Activated T-cell treated with anti-CD3 and anti-CD28 coated beads for 1 hour (primary cell): ENCODE measurements at regions not wholly inside any gene's neighbourhood (a gene's known extent, or its start where the extent isn't known, plus 50 kb on each side); places are given as distances from the start of the nearest gene placed in this dataset.

Experiments used
- DNase-seq: peaks from one replicate; pipeline ENCODE4 v3.0.0-alpha.2; 2020; ENCODE audit warnings: low read depth

DNA sequence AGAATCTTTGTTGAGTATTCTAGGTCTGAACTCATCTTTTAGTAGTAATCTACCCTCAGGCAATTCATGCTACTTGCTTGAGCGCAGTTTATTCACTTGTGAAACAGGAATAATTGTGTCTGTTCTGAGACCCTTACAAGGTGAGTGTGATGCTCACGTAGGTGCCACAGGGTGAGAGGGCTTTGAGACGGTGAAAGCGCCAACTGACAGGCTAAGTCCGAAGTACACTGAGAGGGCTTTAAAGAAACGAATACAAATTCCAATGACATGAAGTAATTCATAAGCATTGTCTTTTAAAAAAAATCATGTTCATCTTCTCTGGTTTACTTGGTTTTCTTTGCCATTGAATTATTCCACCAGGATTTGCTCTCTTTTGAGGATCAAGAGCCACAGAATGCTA lies 393.7 kb upstream of the RGMA start:
- no peak for DNase-seq

DNA sequence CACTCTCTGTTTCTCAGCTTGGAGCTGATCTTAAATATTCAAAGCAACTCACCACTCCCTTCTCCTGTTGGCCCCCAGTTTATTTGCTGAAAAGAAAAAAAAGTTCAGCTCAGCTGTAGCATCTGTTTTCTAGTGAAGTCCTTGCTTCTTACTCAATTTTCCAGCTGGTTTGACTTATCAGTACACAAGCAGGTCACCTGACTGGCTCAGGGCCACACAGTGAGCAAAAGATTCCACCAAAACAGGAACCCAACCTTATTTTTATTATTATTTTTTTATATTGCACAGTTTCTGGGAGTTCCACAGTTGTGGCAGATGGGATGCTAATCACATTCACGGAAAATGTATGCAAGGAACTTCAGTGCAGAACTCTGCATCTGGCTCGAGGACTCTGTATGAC lies 390.7 kb upstream of the RGMA start:
- DNase-seq, result no peak

DNA sequence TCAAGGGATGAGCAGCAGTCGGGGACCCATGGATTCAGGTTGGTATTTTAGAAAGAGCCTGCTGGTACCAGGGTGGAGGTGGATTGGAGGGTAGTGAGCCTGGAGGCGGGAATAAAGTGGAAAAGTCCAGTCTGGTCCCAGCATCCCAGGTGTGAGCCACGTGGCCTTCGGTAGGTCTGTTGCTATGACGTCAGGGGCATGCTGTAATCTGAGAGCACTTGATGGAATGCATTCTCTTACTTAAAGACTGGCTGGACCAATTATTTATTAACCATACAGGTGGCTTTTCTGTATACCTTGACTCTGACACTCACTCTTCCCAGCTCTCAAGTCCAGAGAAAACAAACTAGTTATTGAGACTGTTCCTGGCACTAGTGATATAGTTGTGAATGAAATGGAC lies 389.9 kb upstream of the RGMA start:
- DNase-seq, result no peak

DNA sequence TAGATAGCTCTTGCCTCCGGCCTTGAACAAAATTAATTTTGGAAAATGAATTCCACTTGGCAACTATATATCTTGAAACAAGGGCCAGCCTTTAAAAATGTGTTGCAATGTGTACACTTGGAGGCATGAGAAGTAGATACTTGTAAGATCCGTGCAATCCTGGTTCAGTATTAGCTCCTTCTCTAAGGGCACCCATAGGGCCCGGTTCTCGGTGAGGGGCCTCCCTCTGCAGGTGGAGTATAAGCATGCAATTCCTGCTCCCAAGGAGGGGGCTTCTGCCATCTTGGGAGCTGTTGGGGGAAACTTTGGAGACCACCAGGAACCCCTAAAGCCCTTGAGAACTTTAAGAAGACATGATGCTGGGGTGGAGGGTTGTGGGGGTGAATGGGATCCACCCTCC lies 388.7 kb upstream of the RGMA start:
- no peak for DNase-seq

DNA sequence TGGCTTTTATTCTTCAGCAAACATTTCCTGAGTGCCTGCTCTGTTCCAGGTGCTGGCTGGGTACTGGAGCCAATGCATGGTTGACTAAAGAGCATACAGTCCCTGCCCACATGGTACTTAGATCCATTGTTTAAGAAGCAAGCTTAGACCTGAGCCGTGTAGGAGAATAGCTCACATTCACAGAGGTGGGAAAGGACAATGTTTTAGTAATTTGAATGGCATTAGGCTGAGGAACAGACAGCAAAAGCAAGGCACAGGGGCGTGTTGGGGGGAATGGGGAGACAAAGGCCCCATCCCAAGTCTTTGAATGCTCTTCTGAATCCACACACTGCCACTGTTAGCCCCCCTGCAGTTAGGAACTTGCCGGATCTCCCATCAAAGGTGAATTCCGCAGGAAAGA lies 388.2 kb upstream of the RGMA start:
- no peak for DNase-seq

DNA sequence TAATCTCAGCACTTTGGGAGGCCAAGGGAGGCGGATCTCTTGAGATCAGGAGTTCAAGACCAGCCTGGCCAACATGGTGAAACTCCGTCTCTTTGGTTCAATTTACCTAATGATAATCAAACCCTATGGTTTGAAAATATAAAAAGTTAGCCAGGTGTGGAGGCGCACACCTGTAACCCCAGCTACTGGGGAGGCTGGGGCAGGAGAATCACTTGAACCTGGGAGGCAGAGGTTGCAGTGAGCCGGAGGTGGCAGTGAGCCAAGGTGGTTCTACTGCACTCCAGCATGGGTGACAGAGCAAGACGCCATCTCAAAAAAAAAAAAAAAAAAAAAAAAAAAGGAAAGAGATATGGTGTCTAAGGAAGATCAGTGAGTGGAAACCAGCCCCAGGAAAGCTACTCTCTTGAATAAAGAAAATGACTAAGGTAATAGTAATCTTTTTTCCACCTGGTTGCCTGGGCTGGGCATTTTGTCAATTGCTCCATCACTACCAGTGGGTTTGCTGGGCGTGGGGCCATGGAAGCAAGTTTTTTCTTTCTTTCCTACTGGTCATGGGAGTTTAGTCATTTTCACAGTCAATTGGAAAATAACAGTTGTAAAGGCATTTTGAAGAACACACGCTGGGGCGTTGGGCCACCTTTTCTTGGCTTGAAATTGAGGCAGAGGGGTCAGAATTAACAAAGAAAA lies 387.6 kb upstream of the RGMA start:
- no peak for DNase-seq

DNA sequence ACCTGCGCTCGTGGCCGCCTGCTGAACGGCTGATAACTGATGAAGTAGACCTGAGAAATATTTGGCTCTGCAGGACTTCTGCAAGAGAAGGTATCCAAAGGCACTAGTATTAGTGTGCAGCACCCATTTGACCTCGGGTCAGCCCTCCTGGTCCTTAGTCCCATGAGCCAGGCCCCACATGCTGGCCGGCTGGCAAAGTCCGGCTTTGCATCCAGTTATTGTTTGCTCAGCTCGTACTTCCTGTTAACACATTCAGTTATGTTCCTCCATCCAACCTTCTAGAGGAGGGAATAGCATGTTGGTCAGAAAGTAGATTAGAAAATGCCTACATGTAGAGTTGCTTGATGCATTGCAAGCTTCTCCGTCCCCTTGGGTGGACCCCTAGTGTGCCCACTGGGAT lies 385.7 kb upstream of the RGMA start:
- no peak for DNase-seq

DNA sequence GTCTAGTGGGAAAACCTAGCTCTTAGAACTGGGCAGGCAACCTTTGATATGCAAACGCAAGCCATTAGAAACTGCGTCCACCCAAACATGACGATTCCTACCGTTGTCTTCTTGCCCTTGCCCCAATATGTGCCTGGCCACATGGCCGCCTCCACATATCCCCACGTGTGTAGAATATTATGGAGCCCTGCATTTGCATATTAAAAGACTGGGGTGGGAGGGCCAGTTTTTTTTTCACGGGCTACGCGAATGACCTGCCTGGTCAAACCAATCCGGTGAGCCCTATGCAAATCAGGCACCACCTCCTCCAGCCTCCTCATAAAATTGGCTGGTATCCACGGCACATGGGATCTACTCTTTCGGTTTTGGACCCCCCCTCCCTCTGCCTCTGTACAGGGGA lies 381.0 kb upstream of the RGMA start:
- DNase-seq, result no peak

DNA sequence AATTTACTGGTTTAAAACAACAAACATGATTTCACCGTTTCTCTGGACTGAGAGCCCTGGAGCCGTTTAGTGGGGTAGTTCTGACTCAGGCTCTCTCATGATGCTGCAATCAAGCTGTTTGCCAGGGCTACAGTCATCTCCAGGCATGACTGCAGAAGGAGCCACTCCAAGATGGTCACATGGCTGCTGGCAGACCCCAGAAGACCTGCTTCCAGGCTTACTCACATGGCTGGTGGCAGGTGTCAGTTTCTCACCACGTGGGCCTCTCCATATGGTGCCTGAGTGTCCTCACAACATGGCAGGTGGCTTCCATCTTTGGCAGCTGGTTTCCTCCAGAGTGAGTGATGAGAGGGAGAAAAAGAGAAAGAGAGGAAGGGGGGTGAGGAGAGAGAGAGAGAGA lies 378.3 kb upstream of the RGMA start:
- no peak for DNase-seq

DNA sequence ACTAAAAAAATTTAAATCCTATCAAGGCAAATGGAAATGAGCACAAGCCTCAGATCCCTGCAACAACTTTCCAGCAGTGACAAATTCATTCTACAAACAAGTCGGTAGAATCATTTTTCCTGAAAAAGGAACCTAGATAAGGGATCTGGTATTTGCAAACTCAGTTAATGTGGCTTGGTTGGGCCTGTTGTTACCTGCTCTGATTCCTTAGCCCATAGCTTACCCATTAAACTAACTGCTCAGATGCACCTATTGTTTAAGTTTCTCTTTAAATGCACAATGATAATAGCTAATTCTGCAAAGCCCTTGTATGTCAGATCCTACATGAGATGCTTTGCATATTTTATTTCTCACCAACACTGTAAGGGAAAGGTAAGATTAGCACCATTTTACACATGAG lies 377.4 kb upstream of the RGMA start:
- DNase-seq, result no peak

DNA sequence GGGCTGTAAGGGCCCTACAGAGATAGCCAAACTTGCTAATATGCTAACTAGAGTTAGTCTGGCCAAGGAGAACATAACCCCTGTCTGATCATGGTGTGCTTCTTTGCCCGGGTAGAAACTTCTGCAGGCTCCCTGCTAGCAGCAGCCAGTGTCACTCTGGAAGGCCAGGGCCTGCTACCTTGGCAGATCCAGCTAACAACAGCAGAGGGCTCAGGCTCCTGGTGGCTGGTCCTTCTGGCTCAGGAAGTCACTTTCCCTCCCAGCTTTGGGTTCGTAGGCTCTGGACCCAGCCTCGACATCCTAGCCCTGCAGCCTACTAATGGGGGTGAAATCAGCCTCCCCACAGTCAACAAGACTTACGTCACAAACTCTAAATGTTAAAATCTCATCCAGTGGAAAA lies 373.7 kb upstream of the RGMA start:
- no peak for DNase-seq

DNA sequence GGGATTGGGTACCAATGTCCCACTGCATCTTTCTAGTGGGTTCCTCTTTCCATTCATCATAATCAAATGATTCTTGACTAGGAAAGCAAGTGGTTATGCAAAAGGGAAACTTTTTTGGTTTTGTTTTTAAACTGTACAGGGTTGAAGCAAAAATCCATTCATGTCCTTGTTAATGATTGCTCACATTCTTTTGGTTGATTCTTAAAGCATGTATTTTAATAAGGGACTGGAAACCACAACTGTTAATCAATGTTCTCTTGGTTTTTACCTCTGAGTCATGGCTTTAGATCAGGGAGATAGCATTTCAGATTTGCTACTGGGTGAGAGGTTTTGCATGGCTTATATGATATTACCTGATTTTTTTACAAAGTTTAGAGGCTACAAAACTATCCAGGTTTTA lies 371.7 kb upstream of the RGMA start:
- DNase-seq, result no peak

DNA sequence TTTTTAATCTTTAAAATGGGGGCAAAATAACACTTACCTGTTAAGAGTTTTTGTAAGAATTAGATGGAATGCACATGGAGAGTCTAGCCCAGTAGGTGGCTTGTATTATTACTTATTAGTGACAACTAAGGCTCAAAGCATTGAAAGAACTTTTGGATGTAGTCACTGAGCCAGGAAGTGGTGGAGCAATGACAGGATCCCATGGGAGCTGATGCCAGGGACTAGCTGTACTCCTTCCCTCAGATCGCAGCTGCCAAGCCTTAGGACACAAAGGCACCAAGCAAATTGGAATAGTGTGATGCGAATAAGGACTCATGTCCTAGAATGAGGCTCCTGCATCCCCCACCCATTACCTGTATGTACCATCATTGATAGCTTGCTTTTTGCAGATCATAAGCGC lies 370.4 kb upstream of the RGMA start:
- DNase-seq, result no peak

DNA sequence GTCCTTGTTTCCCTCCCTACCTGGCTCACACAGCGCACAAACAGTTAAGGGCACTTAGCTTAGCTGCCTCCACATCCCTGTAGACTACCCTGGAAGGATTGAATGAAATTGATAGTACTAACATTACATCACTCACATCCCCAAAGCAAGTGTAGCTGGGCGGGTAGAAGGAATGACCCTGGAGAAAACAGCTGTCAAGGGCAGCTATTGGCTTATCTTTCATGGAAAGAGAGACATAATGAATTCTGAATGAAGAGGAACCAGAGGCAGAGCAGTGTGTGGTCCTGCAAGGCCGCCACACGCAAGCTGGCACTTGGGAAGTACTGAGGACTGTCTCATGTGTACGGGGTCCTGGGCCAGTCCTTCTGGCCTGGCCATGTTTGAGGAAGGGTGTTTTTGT lies 369.6 kb upstream of the RGMA start:
- no peak for DNase-seq

DNA sequence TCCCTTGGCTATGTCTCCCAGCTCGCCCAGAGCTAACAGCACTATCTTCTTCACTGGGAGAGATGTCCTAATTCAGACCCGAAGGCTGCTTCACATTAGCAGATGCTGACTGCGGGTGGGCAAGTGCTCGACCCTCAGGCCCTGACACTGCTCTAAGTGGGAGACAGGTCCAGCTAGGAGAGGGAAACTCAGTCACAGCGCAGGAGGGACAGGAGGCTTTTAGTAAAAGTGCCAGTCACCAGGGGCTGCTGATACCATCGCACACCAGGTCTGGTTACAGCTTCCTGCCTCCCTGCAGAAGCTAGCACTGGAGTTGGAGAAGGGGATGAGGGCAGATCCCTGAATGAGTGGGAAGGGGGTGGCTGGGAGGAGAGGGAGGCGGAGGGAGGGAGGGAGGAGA lies 365.8 kb upstream of the RGMA start:
- DNase-seq, result no peak

DNA sequence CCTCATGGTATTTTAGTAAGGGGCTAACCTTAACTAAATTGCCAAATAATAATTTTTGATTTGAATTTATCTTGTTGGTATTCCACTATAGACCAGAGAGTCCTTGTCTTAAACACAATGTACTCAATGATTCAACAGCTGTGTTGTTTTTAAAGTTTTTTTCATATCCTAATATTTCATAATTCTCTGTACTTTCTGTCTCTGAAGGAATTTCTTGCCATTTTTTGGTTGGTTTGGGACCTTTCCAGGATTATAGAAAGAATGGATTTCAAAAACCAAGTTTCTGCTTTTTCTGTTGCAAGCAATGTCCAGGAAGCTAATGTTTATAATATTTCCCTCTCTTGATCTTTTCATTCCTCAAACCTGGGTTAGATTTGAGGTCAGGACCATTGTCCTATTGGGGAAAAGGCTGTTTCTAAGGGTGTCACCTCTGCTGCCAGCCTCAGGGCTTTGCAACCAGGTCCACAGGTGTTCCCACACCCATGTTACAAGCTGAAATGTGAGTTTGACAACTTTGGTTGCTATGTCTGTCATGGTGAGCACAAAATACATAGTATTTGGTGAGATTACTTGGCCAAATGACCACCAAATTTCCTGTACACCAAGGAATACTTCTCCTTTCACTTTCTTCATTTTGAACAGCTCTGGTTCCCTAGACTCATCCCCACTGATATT lies 363.7 kb upstream of the RGMA start:
- DNase-seq, result no peak

DNA sequence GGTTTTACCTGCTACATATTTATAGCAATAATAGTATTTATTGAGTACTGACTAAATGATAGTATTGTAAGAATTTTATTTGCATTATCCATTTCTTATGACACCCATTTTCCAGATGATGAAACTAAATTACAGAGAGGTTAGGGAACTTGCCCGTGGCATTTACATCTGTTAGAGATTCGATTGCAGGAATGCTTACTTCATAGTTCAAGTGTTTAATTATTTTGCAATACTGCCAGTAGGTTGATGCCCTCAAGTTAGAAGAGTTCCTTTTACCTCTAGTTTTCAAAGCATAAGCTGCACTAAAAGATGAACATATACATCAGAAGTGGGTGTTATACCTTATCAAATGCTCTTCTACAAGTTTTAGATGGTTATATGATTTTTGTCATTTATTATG lies 362.8 kb upstream of the RGMA start:
- DNase-seq, result no peak

DNA sequence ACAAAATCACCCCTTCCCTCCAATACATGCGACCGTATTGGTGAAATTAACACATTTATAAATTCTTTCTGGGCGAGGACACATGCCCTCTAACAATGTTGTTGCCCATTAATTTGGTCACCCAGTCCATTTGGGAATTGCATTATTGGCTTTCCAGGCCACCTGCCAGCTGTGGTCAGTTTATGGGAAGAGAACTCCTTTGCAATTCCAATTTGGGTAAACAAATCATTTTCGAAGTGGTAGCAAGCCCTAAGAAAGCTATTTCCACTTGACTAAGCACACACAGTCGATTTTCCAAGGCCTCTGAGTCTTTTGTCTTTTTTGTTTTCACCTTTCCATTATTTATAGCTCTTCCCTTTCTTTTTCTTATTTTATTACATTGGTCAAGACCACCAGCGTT lies 362.3 kb upstream of the RGMA start:
- no peak for DNase-seq

DNA sequence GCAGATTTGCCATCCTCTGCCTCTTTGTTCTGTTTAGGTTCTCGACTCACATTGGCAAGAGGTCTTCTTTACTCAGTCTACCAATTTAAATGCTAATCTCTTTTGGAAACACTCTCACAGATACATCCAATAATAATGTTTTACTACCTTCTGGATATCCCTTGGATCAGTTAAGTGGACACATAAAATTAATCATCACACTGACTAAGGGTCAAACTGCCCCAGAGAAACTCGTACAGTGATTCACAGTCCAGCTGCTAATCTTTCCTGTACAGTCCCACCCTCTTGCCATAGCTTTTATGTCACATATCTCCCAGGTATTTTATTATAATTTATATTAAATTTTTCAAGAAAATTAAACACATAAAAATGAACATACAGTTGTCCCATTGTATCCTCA lies 360.8 kb upstream of the RGMA start:
- no peak for DNase-seq

DNA sequence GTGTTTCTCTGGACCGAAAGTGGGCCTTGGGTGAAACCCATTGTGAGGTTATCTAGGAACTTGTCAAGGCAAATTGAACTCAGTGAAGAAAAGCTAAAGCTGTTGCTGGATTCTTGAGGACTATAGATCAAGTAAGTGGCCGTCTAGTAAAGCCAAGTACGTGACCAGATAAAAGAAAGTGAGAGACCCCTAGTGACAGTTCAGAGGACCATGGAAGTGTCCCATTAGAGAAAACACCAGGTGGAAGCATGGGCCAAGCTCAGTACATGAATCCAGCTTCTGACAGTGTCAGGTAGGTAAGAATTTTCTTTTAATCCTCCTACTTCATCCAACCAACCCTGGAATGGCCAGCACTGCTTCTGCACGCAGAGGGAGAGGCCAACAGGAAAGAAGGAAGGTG lies 349.3 kb upstream of the RGMA start:
- no peak for DNase-seq

DNA sequence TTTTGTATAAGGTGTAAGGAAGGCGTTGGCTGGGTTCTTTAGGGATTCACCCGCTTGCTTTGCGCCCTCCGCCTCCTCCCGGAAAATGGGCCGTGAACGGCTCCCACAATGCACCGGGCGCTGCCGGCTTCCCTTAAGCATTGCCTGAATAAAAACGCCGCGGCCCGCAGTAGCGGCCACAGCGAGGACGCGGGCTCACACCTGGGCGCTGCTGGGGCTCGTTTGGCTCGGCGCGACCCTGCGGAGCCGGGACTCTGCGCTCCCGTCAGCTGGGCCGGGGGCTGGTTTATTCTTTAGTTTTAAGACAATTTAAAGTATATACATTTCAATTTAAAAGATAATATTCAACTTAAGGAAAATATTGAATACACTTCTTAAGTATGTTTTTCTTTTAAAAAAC lies 343.5 kb upstream of the RGMA start:
- no peak for DNase-seq

DNA sequence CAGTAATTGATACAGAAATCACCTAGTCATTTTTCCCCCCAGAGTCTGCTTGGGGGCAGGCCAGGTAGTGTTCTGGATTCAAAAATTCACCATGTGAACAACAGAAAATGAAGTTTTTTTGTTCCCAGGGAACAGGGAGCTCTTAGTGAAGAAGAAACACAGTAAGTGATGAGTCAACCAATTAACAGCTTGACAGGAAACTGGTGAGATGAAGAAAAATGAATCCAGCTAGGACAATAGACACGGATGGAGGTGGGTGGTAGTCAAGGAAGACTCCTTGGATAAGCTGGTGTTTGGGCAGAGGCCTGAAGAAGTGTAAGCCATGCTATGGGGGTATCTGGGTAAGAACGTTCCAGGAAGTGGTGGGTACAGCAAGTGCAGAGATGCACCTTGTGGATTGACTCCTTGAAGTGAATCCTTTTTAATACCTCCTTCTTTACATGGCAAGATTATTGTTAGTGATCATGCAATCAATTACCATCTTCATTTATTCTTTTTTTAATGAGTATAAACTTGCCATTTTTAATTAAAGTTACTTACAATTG lies 339.9 kb upstream of the RGMA start:
- no peak for DNase-seq

DNA sequence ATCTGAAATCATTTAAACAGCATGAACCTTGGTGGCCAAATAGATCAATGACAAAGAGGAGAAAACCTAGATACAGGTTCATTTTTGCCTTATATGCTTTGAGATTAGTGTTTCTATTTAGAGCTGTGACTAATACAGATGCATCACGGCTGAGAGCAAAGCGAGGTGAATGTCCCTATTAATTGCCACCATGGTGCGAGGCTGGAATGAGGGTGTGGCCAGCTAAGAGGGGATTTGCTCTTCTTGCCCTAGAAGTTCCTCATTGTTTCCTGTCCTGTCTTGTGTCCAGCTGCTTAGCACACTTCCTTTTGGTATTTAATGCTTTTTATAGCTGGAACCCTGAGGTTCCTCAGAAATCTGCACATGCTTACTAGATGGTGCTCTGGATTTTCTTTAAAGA lies 339.1 kb upstream of the RGMA start:
- no peak for DNase-seq

DNA sequence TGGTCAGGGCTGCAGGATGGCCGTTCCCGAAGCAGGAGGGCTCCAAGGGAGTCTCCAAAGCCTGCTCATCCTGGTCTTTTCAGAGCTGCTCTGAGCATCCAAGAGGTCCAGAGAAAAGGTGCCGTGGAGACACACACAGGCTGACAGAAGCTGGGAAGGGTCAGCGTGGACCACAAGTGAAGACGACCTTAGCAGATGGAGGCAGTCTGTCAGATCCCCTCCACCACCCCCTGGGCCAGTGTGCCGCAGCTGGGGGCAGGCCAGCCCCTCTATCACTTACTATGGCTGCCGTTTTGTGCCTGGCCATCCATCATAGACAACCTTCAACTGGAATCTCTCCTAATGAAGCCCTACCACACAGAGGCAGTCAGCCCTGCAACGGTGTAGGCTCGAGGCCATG lies 335.1 kb upstream of the RGMA start:
- no peak for DNase-seq
